Vagina (tissue), 2 donors: ENCODE measurements at regions not wholly inside any gene's neighbourhood (a gene's known extent, or its start where the extent isn't known, plus 50 kb on each side); places are given as distances from the start of the nearest gene placed in this dataset.

Experiments used
- DNase-seq, 2 donors: peaks; one replicate each; pipeline ENCODE4 v3.0.0-alpha.2; 2017; ENCODE audit errors: extremely low spot score in 2 of 2
- H3K27ac ChIP-seq: fragments of 200-600 bp; sonication (generic); one replicate; pipeline ENCODE4 v1.5.1; 2019
- H3K27me3 ChIP-seq: fragments of 200-600 bp; sonication (generic); one replicate; pipeline ENCODE4 v1.5.1; 2019
- H3K36me3 ChIP-seq, 2 donors: fragments of 200-600 bp; sonication (generic); one replicate each; pipeline ENCODE4 v1.5.1; 2017 to 2019
- H3K4me1 ChIP-seq: fragments of 200-600 bp; sonication (generic); one replicate; pipeline ENCODE4 v1.5.1; 2019
- H3K4me3 ChIP-seq, 2 donors: fragments of 200-600 bp; sonication (generic); 1 replicate in 1 of 2; 2 replicates in 1 of 2; pipeline ENCODE4 v1.5.1; 2016 to 2019
- H3K9me3 ChIP-seq: fragments of 200-600 bp; sonication (generic); one replicate; pipeline ENCODE4 v1.5.1; 2019
- POLR2A ChIP-seq, 2 donors: fragments of 450-650 bp; IDR thresholded peaks; one replicate each; pipeline ENCODE4 v1.6.1; 2017; ENCODE audit warnings: antibody characterized with exemption in 2 of 2, mild to moderate bottlenecking in 2 of 2, moderate library complexity in 2 of 2
- POLR2AphosphoS5 ChIP-seq, 2 donors: sonication (generic); formaldehyde crosslinking; IDR thresholded peaks; one replicate each; pipeline ENCODE4 v1.9.0; 2017; ENCODE audit warnings: antibody characterized with exemption in 2 of 2, mild to moderate bottlenecking in 2 of 2, low read depth in 1 of 2; ENCODE audit not compliant: insufficient read depth in 1 of 2
- intact Hi-C: fragments of 100-400 bp; cut with DNase I; formaldehyde crosslinking; loops from one replicate; pipeline ENCODE4 v1.15.1; 2023
- TF ChIP-seq, protein P1 (sequence below), 3 experiments: fragments of 450-650 bp in 2 of 3; fragments of 200-600 bp in 1 of 3; sonication (generic) in 1 of 3; IDR thresholded peaks; one replicate each; pipeline ENCODE4 v1.5.1; 2017 to 2019; ENCODE audit warnings: antibody characterized with exemption in 3 of 3, mild to moderate bottlenecking in 2 of 3, moderate library complexity in 2 of 3

GRCh38 chr10:107898392-107898791, 733.9 kb upstream of the SORCS1 start:
- TF ChIP-seq, protein P1, sequence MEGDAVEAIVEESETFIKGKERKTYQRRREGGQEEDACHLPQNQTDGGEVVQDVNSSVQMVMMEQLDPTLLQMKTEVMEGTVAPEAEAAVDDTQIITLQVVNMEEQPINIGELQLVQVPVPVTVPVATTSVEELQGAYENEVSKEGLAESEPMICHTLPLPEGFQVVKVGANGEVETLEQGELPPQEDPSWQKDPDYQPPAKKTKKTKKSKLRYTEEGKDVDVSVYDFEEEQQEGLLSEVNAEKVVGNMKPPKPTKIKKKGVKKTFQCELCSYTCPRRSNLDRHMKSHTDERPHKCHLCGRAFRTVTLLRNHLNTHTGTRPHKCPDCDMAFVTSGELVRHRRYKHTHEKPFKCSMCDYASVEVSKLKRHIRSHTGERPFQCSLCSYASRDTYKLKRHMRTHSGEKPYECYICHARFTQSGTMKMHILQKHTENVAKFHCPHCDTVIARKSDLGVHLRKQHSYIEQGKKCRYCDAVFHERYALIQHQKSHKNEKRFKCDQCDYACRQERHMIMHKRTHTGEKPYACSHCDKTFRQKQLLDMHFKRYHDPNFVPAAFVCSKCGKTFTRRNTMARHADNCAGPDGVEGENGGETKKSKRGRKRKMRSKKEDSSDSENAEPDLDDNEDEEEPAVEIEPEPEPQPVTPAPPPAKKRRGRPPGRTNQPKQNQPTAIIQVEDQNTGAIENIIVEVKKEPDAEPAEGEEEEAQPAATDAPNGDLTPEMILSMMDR (IDR thresholded peaks at IDR 0.05), result no peak
- TF ChIP-seq POLR2A (IDR thresholded peaks at IDR 0.05) (no peak), POLR2AphosphoS5 (IDR thresholded peaks at IDR 0.05; ENCODE audit: insufficient read depth in 1 of 2, low read depth in 1 of 2) (no peak)
- no peak overlapping the region for H3K4me3 ChIP-seq
- H3K27ac ChIP-seq, result no peak overlapping the region
- H3K9me3 ChIP-seq, result no peaks in the 10 kb centered on the region
- intact Hi-C loops, result no loop called here
- DNase-seq, result no peak
- H3K36me3 ChIP-seq, result no peaks in the 10 kb centered on the region
- no peaks in the 10 kb centered on the region for H3K4me1 ChIP-seq
- no peaks in the 10 kb centered on the region for H3K27me3 ChIP-seq

GRCh38 chr10:107894516-107894915, 730.0 kb upstream of the SORCS1 start:
- Histone ChIP-seq H3K27me3 (no peaks in the 10 kb centered on the region), H3K4me3 (no peak overlapping the region), H3K4me1 (no peaks in the 10 kb centered on the region), H3K9me3 (no peaks in the 10 kb centered on the region), H3K36me3 (no peaks in the 10 kb centered on the region), H3K27ac (no peak overlapping the region)
- TF ChIP-seq POLR2A (IDR thresholded peaks at IDR 0.05), result no peak
- DNase-seq, result no peak
- intact Hi-C loops, result no loop called here

DNA sequence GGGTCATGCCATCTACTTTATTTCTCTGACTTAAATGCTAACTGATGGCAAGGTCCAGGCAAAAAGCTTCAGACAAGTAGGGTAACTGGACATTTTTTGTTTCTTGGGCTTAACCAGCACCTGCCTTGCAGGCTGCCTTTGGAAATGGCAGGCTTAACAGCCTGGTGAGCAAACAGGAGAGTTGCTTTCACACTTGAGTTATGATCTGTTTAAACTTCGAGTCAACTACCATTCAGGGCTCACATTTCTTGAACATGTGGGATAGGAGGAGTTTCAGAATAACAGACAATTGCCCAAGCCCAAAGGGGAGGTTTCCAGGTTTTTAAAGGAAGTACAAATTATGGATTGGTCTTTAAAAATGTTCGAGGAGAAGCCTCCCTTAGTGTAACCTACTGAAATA, 724.6 kb upstream of the SORCS1 start:
- no peaks in the 10 kb centered on the region for H3K36me3 ChIP-seq
- no peaks in the 10 kb centered on the region for H3K9me3 ChIP-seq
- H3K4me3 ChIP-seq, result no peak overlapping the region
- H3K27ac ChIP-seq, result no peak overlapping the region
- no peak for DNase-seq
- no peaks in the 10 kb centered on the region for H3K27me3 ChIP-seq
- no peaks in the 10 kb centered on the region for H3K4me1 ChIP-seq
- intact Hi-C loops, result no loop called here
- TF ChIP-seq POLR2AphosphoS5 (IDR thresholded peaks at IDR 0.05; ENCODE audit: insufficient read depth in 1 of 2, low read depth in 1 of 2) (no peak), POLR2A (IDR thresholded peaks at IDR 0.05) (no peak)
- TF ChIP-seq, protein P1 (IDR thresholded peaks at IDR 0.05), result no peak

DNA sequence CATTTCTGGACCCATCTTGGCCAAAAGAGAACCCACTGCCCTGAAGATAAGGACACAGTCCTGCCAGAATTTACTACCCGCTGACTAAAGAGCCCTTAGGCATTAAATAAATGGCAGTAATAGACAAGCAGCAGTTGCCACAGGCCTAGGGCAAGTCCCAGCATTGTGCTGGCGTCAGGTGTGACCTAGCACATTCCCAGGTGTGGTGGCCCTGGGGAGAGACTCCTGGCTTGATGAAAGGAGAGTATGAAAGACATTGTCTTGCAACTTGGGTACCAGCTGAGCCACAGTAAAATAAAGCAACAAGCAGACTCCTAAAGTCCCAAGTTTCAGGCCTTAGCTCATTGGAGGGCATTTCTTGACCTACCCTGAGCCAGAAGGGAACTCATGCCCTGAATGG, 715.7 kb upstream of the SORCS1 start:
- no peak for TF ChIP-seq POLR2AphosphoS5 (IDR thresholded peaks at IDR 0.05; ENCODE audit: insufficient read depth in 1 of 2, low read depth in 1 of 2)
- TF ChIP-seq POLR2A (IDR thresholded peaks at IDR 0.05), result no peak
- TF ChIP-seq, protein P1 (IDR thresholded peaks at IDR 0.05), result no peak

GRCh38 chr10:107873007-107873406, 708.5 kb upstream of the SORCS1 start:
- TF ChIP-seq POLR2A (IDR thresholded peaks at IDR 0.05), result no peak
- TF ChIP-seq, protein P1 (IDR thresholded peaks at IDR 0.05), result no peak
- TF ChIP-seq POLR2AphosphoS5 (IDR thresholded peaks at IDR 0.05; ENCODE audit: insufficient read depth in 1 of 2, low read depth in 1 of 2), result no peak
- no peaks in the 10 kb centered on the region for H3K27me3 ChIP-seq
- no peak overlapping the region for H3K27ac ChIP-seq
- H3K36me3 ChIP-seq, result no peaks in the 10 kb centered on the region
- H3K4me1 ChIP-seq, result no peaks in the 10 kb centered on the region
- DNase-seq, result no peak
- intact Hi-C loops, result no loop called here
- H3K9me3 ChIP-seq, result no peaks in the 10 kb centered on the region
- no peak overlapping the region for H3K4me3 ChIP-seq

More for the DNA sequence above, 715.7 kb upstream of the SORCS1 start:
- Histone ChIP-seq H3K4me1 (no peaks in the 10 kb centered on the region), H3K27me3 (no peaks in the 10 kb centered on the region), H3K9me3 (no peaks in the 10 kb centered on the region), H3K27ac (no peak overlapping the region), H3K36me3 (no peaks in the 10 kb centered on the region), H3K4me3 (no peak overlapping the region)
- intact Hi-C loops, result no loop called here
- DNase-seq, result no peak

GRCh38 chr10:107865691-107866090, 701.2 kb upstream of the SORCS1 start:
- Histone ChIP-seq H3K36me3 (no peaks in the 10 kb centered on the region), H3K4me3 (no peak overlapping the region), H3K4me1 (no peaks in the 10 kb centered on the region), H3K27me3 (no peaks in the 10 kb centered on the region), H3K27ac (no peak overlapping the region), H3K9me3 (no peaks in the 10 kb centered on the region)
- intact Hi-C loops, result no loop called here
- DNase-seq, result no peak
- no peak for TF ChIP-seq POLR2A (IDR thresholded peaks at IDR 0.05)
- TF ChIP-seq, protein P1 (IDR thresholded peaks at IDR 0.05), result no peak
- TF ChIP-seq POLR2AphosphoS5 (IDR thresholded peaks at IDR 0.05; ENCODE audit: insufficient read depth in 1 of 2, low read depth in 1 of 2), result no peak
